CD4-positive, alpha-beta T cell treated with Interleukin-17A for 4 hours (primary cell): ENCODE measurements at regions not wholly inside any gene's neighbourhood (a gene's known extent, or its start where the extent isn't known, plus 50 kb on each side); places are given as distances from the start of the nearest gene placed in this dataset.

Source experiments
- DNase-seq: peaks from one replicate; pipeline ENCODE4 v3.0.0-alpha.2; 2020; ENCODE audit warnings: mixed read lengths

DNA sequence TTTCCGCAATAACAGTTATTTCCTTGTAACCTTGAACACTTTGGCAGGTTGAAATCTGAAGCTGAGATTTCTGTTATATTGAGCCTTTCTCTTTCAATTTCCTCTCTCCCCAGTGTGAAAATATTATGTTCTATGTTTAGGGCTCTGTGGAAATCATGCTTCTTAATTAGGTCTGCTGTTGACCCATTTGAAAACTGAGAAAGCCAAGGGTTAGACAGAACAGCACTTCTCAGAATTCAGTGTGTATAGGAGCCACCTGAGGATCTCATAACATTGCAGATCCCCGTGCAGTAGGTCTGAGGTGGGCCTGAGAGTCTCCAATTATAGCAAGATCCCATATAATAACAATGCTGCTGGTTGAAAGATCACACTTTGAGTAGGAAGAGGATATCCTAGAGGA is 230.2 kb upstream of the NT5C1B start:
- no peak for DNase-seq

DNA sequence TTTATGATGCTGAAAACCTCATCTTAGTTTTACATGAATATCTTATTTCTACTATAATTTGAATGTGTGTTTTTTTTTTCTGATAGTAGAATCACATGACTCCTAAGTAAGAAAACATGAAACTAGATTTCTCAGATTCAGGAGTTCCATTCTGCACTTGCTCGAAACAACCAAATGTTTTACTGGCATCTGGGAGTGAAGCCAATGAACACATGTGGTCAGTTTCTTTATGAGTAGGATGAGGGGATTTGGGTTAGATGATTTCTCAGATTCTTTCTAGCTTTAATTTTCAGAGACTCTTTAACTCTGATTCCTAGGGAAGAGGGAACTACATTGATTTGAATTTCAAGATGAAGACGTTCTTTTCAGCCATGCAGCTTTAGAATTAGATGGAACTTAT is 225.0 kb upstream of the NT5C1B start:
- DNase-seq: no peak

GRCh38 chr2:18804536-18804935 is 215.2 kb upstream of the NT5C1B start:
- no peak for DNase-seq

- no peak for DNase-seq
Measured at GRCh38 chr2:18803141-18803939, 214.0 kb upstream of the NT5C1B start.

DNA sequence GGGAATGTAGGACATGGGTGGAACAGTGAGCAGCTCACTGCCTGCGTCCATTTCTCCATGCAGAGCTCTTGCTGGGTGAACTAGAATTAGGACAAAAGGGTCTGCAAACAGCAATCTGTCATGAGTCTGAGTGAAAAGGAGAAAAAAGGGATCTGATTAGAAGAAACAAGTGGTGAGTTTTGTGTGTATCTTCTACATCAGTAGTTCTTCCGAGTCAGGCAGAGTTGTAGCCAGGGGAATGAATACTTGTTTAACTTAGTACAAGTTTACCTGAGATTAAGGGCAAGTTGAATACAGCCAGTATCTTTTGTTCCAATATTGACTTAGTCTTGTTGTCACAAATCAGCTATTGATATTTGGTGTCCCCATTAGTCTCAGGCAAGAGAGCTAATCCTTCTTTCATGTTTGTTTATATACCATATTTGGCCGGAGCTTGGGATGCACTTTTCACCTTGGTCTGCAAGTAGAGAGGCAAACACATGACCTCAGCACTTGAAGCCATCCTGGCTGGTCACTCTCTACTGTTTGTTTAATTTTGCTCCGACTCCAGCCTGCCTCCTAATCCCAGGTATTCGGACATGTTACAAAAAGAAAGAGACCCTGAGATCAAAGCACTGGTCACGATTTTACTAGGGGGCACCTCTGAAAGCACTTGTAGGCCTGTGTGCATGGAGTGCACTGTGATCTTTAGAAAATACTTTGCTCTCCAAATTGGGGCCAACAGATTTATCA is 211.0 kb upstream of the NT5C1B start:
- no peak for DNase-seq

DNA sequence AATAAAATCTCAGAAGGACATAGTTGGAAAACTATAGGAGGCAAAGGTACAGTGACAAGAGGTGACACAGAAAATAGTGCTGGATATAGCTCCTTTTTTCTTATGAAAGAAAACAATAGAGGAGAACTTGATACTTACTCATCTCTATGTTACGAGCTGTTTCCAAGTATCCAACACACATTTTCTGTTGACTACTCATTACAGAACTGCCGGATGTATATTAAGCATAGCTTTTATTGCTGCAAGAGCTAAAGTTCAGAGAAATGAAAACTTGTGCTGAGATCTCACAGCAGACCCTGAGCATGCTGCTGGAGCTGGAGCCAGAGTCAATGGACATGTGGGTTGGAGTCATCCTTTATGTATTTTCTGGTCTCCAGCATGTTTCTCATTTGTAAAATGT is 210.0 kb upstream of the NT5C1B start:
- DNase-seq: no peak

DNA sequence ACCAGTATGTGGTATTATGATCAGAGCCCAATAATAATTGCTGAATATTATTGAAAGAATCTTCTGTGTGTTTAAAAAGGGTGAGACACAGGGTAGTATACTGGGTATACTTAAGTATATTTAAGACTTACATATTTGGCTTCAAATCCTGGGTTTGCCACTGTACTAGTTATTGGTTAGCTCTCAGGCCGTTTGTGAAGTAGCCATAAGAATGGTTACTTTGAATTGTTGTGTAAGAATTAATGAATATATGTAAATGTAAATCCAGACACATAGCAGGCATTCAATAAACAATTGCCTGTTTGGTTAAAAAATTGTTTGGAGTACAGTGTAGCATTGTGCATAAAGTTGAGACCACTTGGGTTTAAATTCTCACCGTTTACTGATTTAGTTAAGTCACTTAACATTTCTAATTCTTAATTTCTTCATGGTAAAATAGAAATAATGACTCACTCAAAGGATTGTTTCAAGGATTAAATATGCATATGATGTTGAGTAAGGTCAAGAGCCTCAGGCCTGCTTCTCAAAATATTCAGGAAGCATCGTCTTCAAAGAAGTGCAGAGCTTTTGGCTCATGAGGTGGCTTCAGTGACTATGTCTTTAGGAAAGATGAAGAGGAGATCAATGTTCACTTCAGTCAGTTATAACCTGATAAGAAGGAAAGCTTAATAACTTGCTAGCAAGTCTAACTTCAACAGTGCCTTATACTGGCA is 207.9 kb upstream of the NT5C1B start:
- no peak for DNase-seq

DNA sequence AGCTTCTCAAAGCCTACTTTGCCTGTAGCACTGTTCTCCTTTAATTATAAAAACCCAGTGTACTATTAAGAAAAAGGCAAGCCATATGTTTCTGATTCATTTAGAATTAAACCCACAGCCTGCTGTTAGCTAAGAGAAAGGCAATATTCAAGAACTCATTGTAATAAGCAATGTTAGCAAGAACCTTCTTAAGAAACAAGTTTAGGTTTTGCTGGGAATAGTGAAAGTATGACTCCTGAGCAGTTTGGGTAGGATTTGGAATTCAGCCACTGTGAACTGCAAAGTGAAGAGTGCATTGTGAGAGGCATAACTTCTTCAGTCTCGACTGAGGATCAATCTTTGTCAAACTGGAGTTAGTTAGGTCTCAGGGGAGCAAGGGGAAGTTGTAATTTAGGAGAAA is 206.5 kb upstream of the NT5C1B start:
- no peak for DNase-seq

- DNase-seq: no peak
Measured at GRCh38 chr2:18792684-18793083, 203.3 kb upstream of the NT5C1B start.

GRCh38 chr2:18792226-18792629 is 202.9 kb upstream of the NT5C1B start:
- DNase-seq: no peak

- DNase-seq: no peak
Measured at GRCh38 chr2:18791172-18791797, 201.9 kb upstream of the NT5C1B start.

DNA sequence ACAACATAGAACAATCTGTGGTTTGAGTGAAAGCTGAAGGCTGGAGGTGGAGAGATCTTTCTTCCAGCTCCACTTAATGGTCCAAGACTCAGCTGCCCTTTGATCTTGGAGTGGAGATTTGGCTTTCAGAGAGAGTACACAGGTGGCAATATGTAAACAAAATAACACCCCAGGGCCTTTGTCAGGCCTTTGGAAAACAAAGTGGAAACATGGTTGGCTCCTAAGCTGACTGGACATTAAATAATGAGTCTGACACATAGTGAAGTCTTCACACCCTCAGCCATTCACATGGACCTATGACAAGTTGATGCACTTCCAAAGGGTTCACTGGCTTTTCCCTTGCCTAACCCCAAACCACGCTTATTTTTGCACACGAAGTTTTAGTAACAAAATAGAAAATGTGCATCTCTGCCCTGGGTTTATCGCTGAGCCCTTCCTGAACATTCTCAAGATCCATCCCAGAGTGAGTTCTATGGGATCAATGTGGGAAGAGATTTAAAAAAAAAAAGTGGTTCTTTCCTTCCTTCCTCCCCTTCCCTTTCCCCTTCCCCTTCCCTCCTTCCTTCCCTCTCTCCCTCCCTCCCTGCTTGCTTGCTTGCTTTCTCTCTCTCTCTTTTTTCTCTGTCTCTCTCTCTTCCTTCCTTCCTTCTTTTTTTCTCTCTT is 201.3 kb upstream of the NT5C1B start:
- DNase-seq: no peak

DNA sequence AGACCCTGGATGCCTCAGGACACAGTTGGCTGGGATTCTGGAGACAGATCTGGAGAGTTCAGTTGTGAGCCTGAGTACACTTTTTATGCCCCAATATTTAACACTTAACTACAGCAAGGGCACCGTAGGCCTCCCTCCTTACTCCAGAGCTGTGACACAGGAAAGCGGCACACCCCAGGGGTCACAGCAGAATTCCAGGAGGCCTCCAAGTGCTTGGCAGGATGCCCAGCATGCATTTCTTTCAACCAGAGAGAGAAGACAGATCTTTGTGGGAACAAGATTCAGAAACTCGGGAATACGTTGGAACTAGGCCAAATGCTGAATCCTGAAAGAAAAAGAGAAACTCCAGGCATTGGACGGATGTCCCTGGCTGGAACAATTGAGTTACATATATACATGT is 199.2 kb upstream of the NT5C1B start:
- DNase-seq: no peak

DNA sequence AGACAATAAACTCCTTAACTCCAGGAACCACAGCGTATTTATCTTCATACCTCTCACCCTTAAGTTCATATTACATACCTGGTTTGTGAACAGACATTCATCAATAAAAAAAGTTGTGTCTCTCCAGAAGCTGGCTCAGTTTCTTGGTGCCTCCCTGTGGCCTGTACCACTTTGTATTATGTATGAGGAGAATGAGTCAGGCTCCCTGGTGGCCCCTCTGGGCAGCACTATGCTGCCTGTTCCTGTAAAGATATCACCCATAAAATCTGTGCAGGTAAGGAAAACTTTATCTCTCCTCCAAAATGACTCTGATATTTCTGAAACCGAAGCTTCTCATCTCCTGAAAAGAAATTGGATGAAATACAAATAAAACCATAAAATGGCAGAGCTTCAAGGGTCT is 198.4 kb upstream of the NT5C1B start:
- no peak for DNase-seq

- no peak for DNase-seq
Measured at GRCh38 chr2:18784245-18784644, 194.9 kb upstream of the NT5C1B start.

DNA sequence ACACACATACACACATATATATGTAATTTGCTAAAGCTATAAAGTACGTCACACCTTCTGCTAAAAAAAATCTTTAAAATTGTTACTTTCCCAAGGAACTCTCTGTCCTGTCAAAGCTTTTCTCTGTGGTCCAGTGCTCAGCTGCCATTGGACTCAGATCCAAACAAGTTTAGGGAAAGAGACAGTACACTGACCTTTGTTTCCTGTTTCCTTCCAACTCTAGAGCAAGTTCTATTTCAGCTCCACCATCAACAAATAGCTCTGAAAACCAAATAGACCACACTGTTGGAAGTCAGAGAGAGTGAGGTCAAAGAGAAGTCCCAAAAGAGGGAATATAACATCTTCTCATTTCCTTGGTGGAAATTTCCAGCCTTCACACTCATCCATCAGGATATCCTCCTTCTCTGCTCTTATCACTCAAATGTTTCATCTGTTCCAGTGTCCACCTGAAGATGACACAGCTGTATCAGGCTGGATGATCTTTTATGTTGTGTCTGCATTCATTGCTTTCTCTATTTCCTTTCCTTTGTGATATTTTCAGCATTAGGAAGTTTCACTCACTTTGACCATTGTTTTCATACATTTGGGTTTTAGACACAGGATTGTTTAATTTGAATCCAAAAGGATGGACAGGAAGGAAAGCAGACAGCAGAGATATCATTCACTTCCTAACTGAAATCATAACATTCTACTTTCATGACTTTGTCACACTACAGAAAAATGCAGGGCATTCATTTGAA is 192.3 kb upstream of the NT5C1B start:
- DNase-seq: no peak

- no peak for DNase-seq
Measured at GRCh38 chr2:18777250-18777812, 188.0 kb upstream of the NT5C1B start.

DNA sequence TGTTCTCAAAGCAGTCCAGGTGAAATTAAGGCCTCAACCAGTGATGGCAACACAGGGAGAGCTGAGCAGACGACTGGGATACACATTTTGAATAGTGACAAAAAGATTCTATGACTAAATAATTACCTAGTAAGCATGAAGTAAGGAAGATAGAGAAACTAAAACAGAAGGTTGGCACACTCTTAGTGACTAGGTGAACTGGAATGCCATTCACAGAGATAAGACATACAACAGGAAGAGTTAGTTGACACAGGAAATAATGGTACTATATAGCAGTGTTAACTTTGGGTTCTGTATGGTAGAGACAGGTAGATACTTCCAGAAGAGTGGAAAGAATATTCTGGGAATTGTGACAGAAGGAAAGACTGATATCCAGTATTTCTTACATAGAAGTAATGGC is 181.8 kb upstream of the NT5C1B start:
- DNase-seq: no peak

DNA sequence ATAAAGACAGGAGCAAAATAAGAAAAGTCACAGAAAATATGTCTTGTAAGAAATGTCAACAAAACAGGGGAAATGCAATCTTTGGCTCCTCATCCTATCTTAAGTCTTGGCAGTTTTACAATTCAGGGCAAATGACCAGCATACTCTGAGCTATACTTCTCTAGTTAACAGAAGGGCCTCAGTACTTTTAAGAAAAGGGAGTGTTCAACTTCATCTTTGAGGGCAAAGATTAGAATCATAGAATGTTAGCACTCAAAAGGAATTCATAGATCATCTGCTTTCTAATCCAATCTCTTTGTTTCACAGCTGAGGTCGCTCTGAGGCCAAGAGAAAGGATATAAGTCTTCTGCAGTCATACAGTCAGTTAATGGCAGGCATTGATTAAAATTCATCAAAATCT is 174.0 kb upstream of the NT5C1B start:
- no peak for DNase-seq

DNA sequence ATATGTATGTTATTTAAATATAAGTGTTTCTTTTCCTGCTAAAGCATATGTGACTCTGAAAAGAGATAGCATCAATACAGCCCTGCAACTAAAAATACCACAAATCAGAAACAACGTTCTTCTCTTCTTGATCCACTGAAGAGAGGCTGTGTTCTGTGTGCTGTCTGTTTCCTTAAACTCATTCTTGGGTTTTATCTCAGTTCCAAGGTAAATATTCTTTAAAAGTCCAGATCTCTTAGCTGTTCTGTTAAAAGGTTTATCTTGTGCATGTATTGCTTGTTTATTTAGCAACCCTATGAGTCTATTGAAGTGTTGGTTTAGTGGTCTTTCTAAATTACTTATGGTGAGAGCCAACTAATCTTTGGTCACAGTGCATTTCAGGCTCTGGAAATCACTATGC is 173.3 kb upstream of the NT5C1B start:
- no peak for DNase-seq

DNA sequence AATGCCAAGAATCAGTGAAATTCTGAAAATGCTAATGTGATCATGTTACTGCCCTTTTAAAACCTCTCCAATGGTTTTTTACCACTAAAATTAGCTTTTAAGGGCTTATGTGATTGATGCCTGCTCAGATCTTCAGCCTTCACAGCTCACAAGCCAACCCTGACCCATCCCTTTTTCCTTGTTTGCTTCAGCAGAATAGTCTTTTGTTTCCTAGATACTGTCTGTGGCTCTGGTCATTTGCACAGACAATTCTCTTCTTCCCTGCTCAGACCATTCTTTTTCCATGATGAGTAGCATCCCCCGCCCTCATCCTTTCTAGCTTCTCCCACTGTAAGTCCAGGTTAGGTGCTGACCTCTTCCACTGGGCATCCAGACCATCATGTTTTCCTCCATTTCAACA is 164.9 kb upstream of the NT5C1B start:
- no peak for DNase-seq

- no peak for DNase-seq
Measured at GRCh38 chr2:18753722-18754121, 164.4 kb upstream of the NT5C1B start.
